ENCODE measurements at regions not wholly inside any gene's neighbourhood (a gene's known extent, or its start where the extent isn't known, plus 50 kb on each side); places are given as distances from the start of the nearest gene placed in this dataset.

- FAIRE-seq, result no peak
- no peak for TF ChIP-seq CTCF (IDR thresholded peaks at IDR 0.05; ENCODE audit: insufficient read depth, missing control alignments)
- no peak for DNase-seq (ENCODE audit: insufficient read length, low spot score)
These were observed 89.7 kb downstream of the DIRAS3 start for GRCh38 chr1:67960766-67961165.

GRCh38 chr1:67958472-67958871 is 92.0 kb downstream of the DIRAS3 start:
- no peak for FAIRE-seq
- TF ChIP-seq CTCF (IDR thresholded peaks at IDR 0.05; ENCODE audit: insufficient read depth, missing control alignments), result no peak
- no peak for DNase-seq (ENCODE audit: insufficient read length, low spot score)

GRCh38 chr1:67957066-67957465 is 93.4 kb downstream of the DIRAS3 start:
- FAIRE-seq, result peak; percentile 85
- DNase-seq (ENCODE audit: insufficient read length, low spot score), result no peak
- no peak for TF ChIP-seq CTCF (IDR thresholded peaks at IDR 0.05; ENCODE audit: insufficient read depth, missing control alignments)

GRCh38 chr1:67956116-67956515 is 94.3 kb downstream of the DIRAS3 start:
- no peak for DNase-seq (ENCODE audit: insufficient read length, low spot score)
- no peak for FAIRE-seq
- no peak for TF ChIP-seq CTCF (IDR thresholded peaks at IDR 0.05; ENCODE audit: insufficient read depth, missing control alignments)

- DNase-seq (ENCODE audit: insufficient read length, low spot score) (no peak), FAIRE-seq (no peak)
- TF ChIP-seq CTCF (IDR thresholded peaks at IDR 0.05; ENCODE audit: insufficient read depth, missing control alignments), result no peak
These were observed 94.8 kb downstream of the DIRAS3 start for GRCh38 chr1:67955591-67955990.

GRCh38 chr1:67953301-67953700 is 97.1 kb downstream of the DIRAS3 start:
- no peak for DNase-seq (ENCODE audit: insufficient read length, low spot score)
- TF ChIP-seq CTCF (IDR thresholded peaks at IDR 0.05; ENCODE audit: insufficient read depth, missing control alignments), result no peak
- peak; percentile 38 for FAIRE-seq

GRCh38 chr1:67952071-67952470 is 98.4 kb downstream of the DIRAS3 start:
- FAIRE-seq (no peak), DNase-seq (ENCODE audit: insufficient read length, low spot score) (no peak)
- TF ChIP-seq CTCF (IDR thresholded peaks at IDR 0.05; ENCODE audit: insufficient read depth, missing control alignments), result no peak

Data from D721Med (cell line).